C4-2B (cell line): ENCODE measurements at regions not wholly inside any gene's neighbourhood (a gene's known extent, or its start where the extent isn't known, plus 50 kb on each side); places are given as distances from the start of the nearest gene placed in this dataset.

Source experiments
- CTCF ChIP-seq: fragments of 450-650 bp; conservative IDR thresholded peaks from 2 replicates; pipeline ENCODE4 v1.5.1; 2017; ENCODE audit warnings: mild to moderate bottlenecking
- ZFX ChIP-seq: fragments of 450-650 bp; IDR thresholded peaks from 2 replicates; pipeline ENCODE4 v1.6.1; 2017

- TF ChIP-seq CTCF, result no peak
- no peak for TF ChIP-seq ZFX
Observed at GRCh38 chr3:135837977-135838631, 127.4 kb upstream of the PPP2R3A start.
